Esophagus (tissue), 2 donors: ENCODE measurements at regions not wholly inside any gene's neighbourhood (a gene's known extent, or its start where the extent isn't known, plus 50 kb on each side); places are given as distances from the start of the nearest gene placed in this dataset.

ENCODE experiments used
- H3K27ac ChIP-seq, 2 donors: one replicate each; pipeline ENCODE4 v1.5.1; 2013; ENCODE audit warnings: low read depth in 2 of 2, mild to moderate bottlenecking in 2 of 2, inconsistent platforms in 1 of 2, low read length in 1 of 2, moderate library complexity in 1 of 2
- H3K27me3 ChIP-seq, 2 donors: one replicate each; pipeline ENCODE4 v1.6.1; 2013; ENCODE audit warnings: low read length in 2 of 2, control low read depth in 1 of 2, mild to moderate bottlenecking in 1 of 2; ENCODE audit not compliant: insufficient read depth in 2 of 2, control insufficient read depth in 1 of 2
- H3K36me3 ChIP-seq, 2 donors: one replicate each; pipeline ENCODE4 v1.6.1; 2013; ENCODE audit warnings: low read length in 1 of 2; ENCODE audit not compliant: control insufficient read depth in 2 of 2, insufficient read depth in 2 of 2
- H3K4me1 ChIP-seq, 2 donors: one replicate each; pipeline ENCODE4 v1.6.1; 2013; ENCODE audit warnings: low read length in 1 of 2; ENCODE audit not compliant: control insufficient read depth in 2 of 2, insufficient read depth in 2 of 2
- H3K4me3 ChIP-seq, 2 donors: one replicate each; pipeline ENCODE4 v1.5.1; 2013; ENCODE audit warnings: low read length in 2 of 2, mild to moderate bottlenecking in 2 of 2, low read depth in 1 of 2, moderate library complexity in 1 of 2
- H3K9me3 ChIP-seq, 2 donors: one replicate each; pipeline ENCODE4 v1.6.1; 2013; ENCODE audit warnings: mild to moderate bottlenecking in 2 of 2, low read depth in 1 of 2, low read length in 1 of 2, moderate library complexity in 1 of 2; ENCODE audit not compliant: control insufficient read depth in 2 of 2, insufficient read depth in 1 of 2
- WGBS, 2 donors: extraction: QIAGEN DNeasy Blood & Tissue Kit; methylation state at CpG; one replicate each; pipeline ENCODE4 v1.1.7; 2013; 5-methylcytosine and 5-hydroxymethylcytosine counted together
- donor health status: healthy with polysubstance abuse.
- donor health status: Bipolar disorder and iron deficiency.

DNA sequence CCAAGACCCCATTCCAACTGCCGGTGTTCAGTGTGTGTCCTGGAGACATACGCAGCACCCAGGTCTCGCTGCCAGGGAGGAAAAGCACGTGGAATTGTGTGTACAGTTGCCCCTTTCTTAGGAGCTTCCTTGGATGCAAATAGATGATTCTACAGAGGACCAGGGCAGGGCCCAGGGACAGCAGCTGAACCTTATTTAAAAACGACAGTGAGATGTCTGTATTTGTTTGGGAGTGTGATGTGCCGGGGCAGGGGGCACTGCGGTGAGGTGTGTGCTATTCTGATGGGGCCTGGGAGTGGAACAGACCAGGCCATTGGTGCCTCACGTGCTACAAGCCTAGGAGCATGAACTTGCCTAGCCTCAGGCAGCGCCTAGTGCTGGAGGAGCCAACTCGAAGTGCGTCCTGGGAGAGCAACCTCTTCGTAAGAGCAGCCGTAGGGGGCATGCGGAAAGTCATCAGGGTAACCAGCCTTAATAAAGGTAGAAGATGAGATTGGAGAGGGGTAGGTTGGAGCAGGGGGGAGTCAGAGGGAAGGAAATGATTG is 98.3 kb upstream of the ESRRB start:
- whole genome bisulfite sequencing, 2 donors: 76 to 78% methylated on average over 14 of the region's 14 CpGs
- Histone ChIP-seq H3K36me3 (no peaks in the 10 kb centered on the region), H3K27me3 (no peaks in the 10 kb centered on the region), H3K9me3 (peaks cover 0 to 3% of the 10 kb centered on the region in 2 donors), H3K4me3 (no peak overlapping the region), H3K27ac (no peak overlapping the region), H3K4me1 (no peaks in the 10 kb centered on the region)

DNA sequence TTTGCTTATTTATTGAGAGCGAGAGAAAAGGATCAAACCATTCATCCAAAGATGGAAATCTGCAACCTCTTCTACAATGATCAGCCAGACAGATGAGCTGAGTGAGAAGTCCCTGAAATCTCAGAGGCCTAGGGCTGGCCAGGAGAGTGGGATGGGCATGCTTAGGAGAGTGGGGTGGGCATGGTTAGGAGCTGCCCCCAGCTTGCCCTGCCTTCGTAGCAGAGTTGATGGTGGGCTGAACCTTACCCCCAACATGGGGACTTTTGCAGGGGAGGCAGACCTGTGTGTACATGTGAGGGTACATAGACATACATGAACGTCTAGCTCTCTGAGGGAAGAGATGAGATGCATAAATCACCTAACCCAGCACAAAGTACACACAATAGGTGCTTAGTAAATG is 95.7 kb upstream of the ESRRB start:
- H3K27me3 ChIP-seq: no peaks in the 10 kb centered on the region
- 24 to 33% methylated on average over 3 of the region's 3 CpGs for WGBS, 2 donors
- H3K27ac ChIP-seq: no peak overlapping the region
- no peaks in the 10 kb centered on the region for H3K4me1 ChIP-seq
- H3K4me3 ChIP-seq: no peak overlapping the region
- H3K36me3 ChIP-seq: no peaks in the 10 kb centered on the region
- peaks cover 0 to 3% of the 10 kb centered on the region in 2 donors for H3K9me3 ChIP-seq

DNA sequence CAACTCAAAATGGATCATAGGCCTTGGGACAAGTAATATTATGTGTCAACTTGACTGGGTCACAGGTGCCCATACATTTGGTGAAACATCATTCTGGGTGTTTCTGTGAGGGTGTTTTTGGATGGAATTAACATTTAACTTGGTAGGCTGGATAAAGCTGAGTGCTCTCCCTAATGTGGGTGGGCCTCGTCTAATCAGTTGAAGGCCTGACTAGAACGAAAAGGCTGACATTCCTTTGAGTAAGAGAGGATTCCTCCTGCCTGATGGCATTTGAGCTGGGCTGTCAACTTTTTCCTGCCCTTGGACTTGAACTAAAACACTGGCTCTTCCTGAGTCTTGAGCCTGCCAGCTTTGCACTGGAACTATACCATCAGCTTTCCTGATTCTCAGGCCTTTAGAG is 93.4 kb upstream of the ESRRB start:
- Histone ChIP-seq H3K9me3 (peaks cover 0 to 3% of the 10 kb centered on the region in 2 donors), H3K27ac (no peak overlapping the region), H3K4me1 (no peaks in the 10 kb centered on the region), H3K4me3 (no peak overlapping the region), H3K36me3 (no peaks in the 10 kb centered on the region), H3K27me3 (no peaks in the 10 kb centered on the region)
- 49 to 68% methylated on average over 2 of the region's 2 CpGs for WGBS, 2 donors

DNA sequence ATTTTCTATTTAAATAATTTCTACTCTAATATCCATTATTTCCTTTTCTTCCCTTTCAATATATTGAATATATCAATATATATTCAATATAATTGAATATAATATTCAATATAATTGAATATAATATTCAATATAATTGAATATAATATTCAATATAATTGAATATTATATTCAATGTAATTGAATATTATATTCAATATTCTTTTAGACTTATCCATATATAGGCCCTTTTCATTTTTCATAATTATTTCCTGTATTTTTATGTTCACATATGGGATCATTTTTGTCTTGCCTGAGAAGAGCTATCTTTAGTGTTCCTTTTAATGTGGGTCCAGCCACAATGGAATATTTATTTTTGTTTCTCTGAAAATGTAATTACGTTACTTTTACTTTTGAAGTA is 88.9 kb upstream of the ESRRB start:
- no peak overlapping the region for H3K4me3 ChIP-seq
- no peaks in the 10 kb centered on the region for H3K27me3 ChIP-seq
- H3K9me3 ChIP-seq: no peaks in the 10 kb centered on the region
- H3K36me3 ChIP-seq: no peaks in the 10 kb centered on the region
- 85 to 91% methylated on average over 1 of the region's 1 CpG for WGBS, 2 donors
- no peak overlapping the region for H3K27ac ChIP-seq
- no peaks in the 10 kb centered on the region for H3K4me1 ChIP-seq

GRCh38 chr14:76289276-76289675 is 86.7 kb upstream of the ESRRB start:
- H3K4me3 ChIP-seq: no peak overlapping the region
- H3K36me3 ChIP-seq: no peaks in the 10 kb centered on the region
- no peaks in the 10 kb centered on the region for H3K27me3 ChIP-seq
- no peak overlapping the region for H3K27ac ChIP-seq
- no peaks in the 10 kb centered on the region for H3K4me1 ChIP-seq
- WGBS, 2 donors: 78 to 80% methylated on average over 4 of the region's 4 CpGs
- peaks cover 0 to 2% of the 10 kb centered on the region in 2 donors for H3K9me3 ChIP-seq

- 88 to 96% methylated on average over 10 of the region's 10 CpGs for WGBS, 2 donors
- H3K4me1 ChIP-seq: no peaks in the 10 kb centered on the region
- H3K27me3 ChIP-seq: no peaks in the 10 kb centered on the region
- no peak overlapping the region for H3K27ac ChIP-seq
- no peak overlapping the region for H3K4me3 ChIP-seq
- H3K9me3 ChIP-seq: peaks cover 0 to 2% of the 10 kb centered on the region in 2 donors
- H3K36me3 ChIP-seq: no peaks in the 10 kb centered on the region
Observed at GRCh38 chr14:76292561-76292960, 83.4 kb upstream of the ESRRB start.

DNA sequence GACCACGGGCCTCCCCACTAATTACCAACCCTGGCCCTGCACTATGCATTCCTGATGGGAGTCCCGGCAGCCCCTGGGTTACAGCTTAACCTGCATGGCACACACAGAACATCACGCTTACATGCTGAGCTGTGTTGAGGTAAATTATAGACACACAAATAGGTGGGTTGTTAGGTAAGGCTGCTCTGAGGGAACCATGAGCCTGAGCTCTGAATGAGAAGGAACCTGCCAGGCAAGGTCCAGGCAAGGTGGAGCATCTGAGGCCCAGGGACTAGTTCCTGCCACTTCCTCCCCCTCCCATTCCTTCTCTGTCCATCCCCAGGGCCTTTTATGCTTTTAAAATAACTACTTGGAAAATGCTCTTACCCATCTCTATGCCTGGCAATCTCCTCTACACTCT is 82.7 kb upstream of the ESRRB start:
- Histone ChIP-seq H3K4me3 (no peak overlapping the region), H3K36me3 (no peaks in the 10 kb centered on the region), H3K27me3 (no peaks in the 10 kb centered on the region), H3K27ac (no peak overlapping the region), H3K4me1 (no peaks in the 10 kb centered on the region), H3K9me3 (peaks cover 0 to 2% of the 10 kb centered on the region in 2 donors)
- 74 to 89% methylated on average over 3 of the region's 3 CpGs for WGBS, 2 donors

DNA sequence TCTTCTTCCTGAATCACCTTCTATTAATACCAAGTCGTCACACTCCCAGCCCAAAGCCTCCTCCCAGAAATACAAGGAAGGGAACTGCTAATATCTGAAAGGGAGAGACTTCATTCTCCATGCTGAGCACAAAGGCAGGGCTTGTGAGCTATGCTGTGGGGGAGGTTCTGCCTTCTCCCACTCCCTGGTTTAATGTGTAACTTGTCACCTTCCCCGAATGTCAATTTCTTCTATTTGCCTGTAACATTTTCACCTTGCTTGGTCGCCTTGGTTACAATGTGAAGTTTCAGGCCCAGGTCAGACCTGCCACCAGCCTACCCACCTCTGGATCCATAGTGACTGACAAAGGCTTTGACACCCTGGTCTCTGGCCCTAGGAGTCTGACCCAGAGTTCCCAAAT is 82.0 kb upstream of the ESRRB start:
- no peak overlapping the region for H3K4me3 ChIP-seq
- no peaks in the 10 kb centered on the region for H3K36me3 ChIP-seq
- H3K9me3 ChIP-seq: peaks cover 0 to 2% of the 10 kb centered on the region in 2 donors
- no peaks in the 10 kb centered on the region for H3K27me3 ChIP-seq
- 31 to 53% methylated on average over 3 of the region's 3 CpGs for WGBS, 2 donors
- no peaks in the 10 kb centered on the region for H3K4me1 ChIP-seq
- no peak overlapping the region for H3K27ac ChIP-seq

DNA sequence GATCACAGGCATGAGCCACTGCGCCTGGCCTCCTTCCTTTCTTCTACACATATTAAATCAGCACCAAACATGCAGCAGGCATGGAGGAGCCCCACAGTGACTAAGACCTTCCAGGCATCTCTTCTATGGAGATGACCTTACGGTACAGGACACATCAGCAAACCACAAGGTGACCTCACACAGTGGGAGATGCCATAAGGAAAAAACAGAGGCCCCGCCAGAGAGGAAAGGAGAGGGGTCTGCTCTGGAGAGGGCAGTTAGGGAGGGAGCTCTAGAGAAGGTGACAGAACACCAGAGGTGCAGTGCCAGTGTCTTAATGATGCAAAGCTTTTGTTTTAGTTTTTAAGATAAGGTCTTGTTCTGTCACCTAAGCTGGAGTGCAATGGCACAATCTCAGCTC is 81.1 kb upstream of the ESRRB start:
- 88 to 93% methylated on average over 3 of the region's 3 CpGs for WGBS, 2 donors
- H3K4me1 ChIP-seq: no peaks in the 10 kb centered on the region
- H3K27me3 ChIP-seq: no peaks in the 10 kb centered on the region
- H3K9me3 ChIP-seq: peaks cover 0 to 2% of the 10 kb centered on the region in 2 donors
- no peaks in the 10 kb centered on the region for H3K36me3 ChIP-seq
- H3K4me3 ChIP-seq: no peak overlapping the region
- H3K27ac ChIP-seq: no peak overlapping the region

GRCh38 chr14:76298896-76299295 is 77.0 kb upstream of the ESRRB start:
- Histone ChIP-seq H3K36me3 (no peaks in the 10 kb centered on the region), H3K27ac (no peak overlapping the region), H3K4me1 (no peaks in the 10 kb centered on the region), H3K4me3 (no peak overlapping the region), H3K9me3 (no peaks in the 10 kb centered on the region), H3K27me3 (no peaks in the 10 kb centered on the region)
- WGBS, 2 donors: 93 to 96% methylated on average over 5 of the region's 5 CpGs
